Keratinocyte (primary cell): ENCODE measurements at regions not wholly inside any gene's neighbourhood (a gene's known extent, or its start where the extent isn't known, plus 50 kb on each side); places are given as distances from the start of the nearest gene placed in this dataset.

ENCODE experiments used
- DNase-seq: peaks from one replicate; pipeline ENCODE4 v3.0.0-alpha.2; 2011; ENCODE audit warnings: low read depth, missing footprints, low spot score
- FAIRE-seq: peaks from 2 replicates; lab custom pipeline; 2011; peaks lifted over from hg19 to GRCh38; lab: Jason Lieb, UNC
- H2AFZ ChIP-seq: 2 replicates; pipeline ENCODE4 v1.6.0; 2012; ENCODE audit warnings: low read length, control low read depth, inconsistent platforms; ENCODE audit not compliant: control insufficient read depth
- H3K27ac ChIP-seq: 2 replicates; pipeline ENCODE4 v1.5.1; 2011; ENCODE audit warnings: low read length; ENCODE audit not compliant: control insufficient read depth, insufficient read depth
- H3K27me3 ChIP-seq: 3 replicates; pipeline ENCODE4 v1.6.0; 2011; ENCODE audit warnings: low read length; ENCODE audit not compliant: control insufficient read depth, insufficient read depth; ENCODE audit errors: extremely low read depth
- H3K36me3 ChIP-seq, 2 experiments: 2 replicates in 1 of 2; 3 replicates in 1 of 2; pipeline ENCODE4 v1.5.1; 2011; ENCODE audit warnings: low read length in 2 of 2, mild to moderate bottlenecking in 1 of 2; ENCODE audit not compliant: control insufficient read depth in 2 of 2, insufficient read depth in 2 of 2; ENCODE audit errors: extremely low read depth in 1 of 2
- H3K4me1 ChIP-seq: 3 replicates; pipeline ENCODE4 v1.5.1; 2011; ENCODE audit warnings: low read length; ENCODE audit not compliant: control insufficient read depth, insufficient read depth; ENCODE audit errors: extremely low read depth
- H3K4me2 ChIP-seq: 3 replicates; pipeline ENCODE4 v1.6.0; 2011; ENCODE audit warnings: low read depth, low read length; ENCODE audit not compliant: control insufficient read depth, insufficient read depth; ENCODE audit errors: extremely low read depth
- H3K4me3 ChIP-seq, 3 experiments: fragments of 200-600 bp in 1 of 3; sonication (generic) in 1 of 3; 2 replicates in 2 of 3; 3 replicates in 1 of 3; pipeline ENCODE4 v1.5.1; 2011 to 2016; ENCODE audit warnings: low read length in 3 of 3, mild to moderate bottlenecking in 3 of 3, control low read depth in 2 of 3, inconsistent platforms in 1 of 3, low read depth in 1 of 3, mixed read lengths in 1 of 3, mixed run types in 1 of 3, moderate library complexity in 1 of 3; ENCODE audit not compliant: control insufficient read depth in 2 of 3, insufficient read depth in 2 of 3; ENCODE audit errors: extremely low read depth in 1 of 3
- H3K79me2 ChIP-seq: 2 replicates; pipeline ENCODE4 v1.6.0; 2012; ENCODE audit warnings: low read length; ENCODE audit not compliant: control insufficient read depth, insufficient read depth
- H3K9ac ChIP-seq: 3 replicates; pipeline ENCODE4 v1.6.0; 2011; ENCODE audit warnings: low read length; ENCODE audit not compliant: control insufficient read depth, insufficient read depth; ENCODE audit errors: extremely low read depth
- H3K9me1 ChIP-seq: 3 replicates; pipeline ENCODE4 v1.6.0; 2011; ENCODE audit warnings: low read length; ENCODE audit not compliant: control insufficient read depth, insufficient read depth; ENCODE audit errors: extremely low read depth
- H3K9me3 ChIP-seq: 2 replicates; pipeline ENCODE4 v1.5.1; 2012; ENCODE audit warnings: low read depth, low read length; ENCODE audit not compliant: control insufficient read depth
- H4K20me1 ChIP-seq: 3 replicates; pipeline ENCODE4 v1.6.0; 2011; ENCODE audit warnings: low read length; ENCODE audit not compliant: control insufficient read depth, insufficient read depth; ENCODE audit errors: extremely low read depth
- CTCF ChIP-seq, 3 experiments: IDR thresholded peaks in 1 of 3; conservative IDR thresholded peaks in 1 of 3; optimal IDR thresholded peaks in 1 of 3; 2 replicates in 2 of 3; 3 replicates in 1 of 3; pipeline versions ENCODE3 to v1.5.1; 2011; ENCODE audit warnings: low read length in 3 of 3, mild to moderate bottlenecking in 3 of 3, moderate library complexity in 2 of 3, control low read depth in 1 of 3, inconsistent platforms in 1 of 3; ENCODE audit not compliant: insufficient read depth in 2 of 3; ENCODE audit errors: extremely low read depth in 1 of 3
- EZH2 ChIP-seq: IDR thresholded peaks from one replicate; pipeline ENCODE4 v1.6.1; 2012; ENCODE audit warnings: inconsistent platforms, mild to moderate bottlenecking, low read length, moderate library complexity
- dilution Hi-C: fragments of 300-500 bp; cut with MboI; formaldehyde crosslinking; loops from one replicate; pipeline ENCODE4 v1.7.0; 2020; ENCODE audit warnings: low sequenced_read_pairs; ENCODE audit not compliant: extremely low pct_ligation_motif_present

- TF ChIP-seq EZH2 (no peak), CTCF (optimal IDR thresholded peaks at IDR 0.05 in 1 of 3, IDR thresholded peaks at IDR 0.05 in 1 of 3, conservative IDR thresholded peaks at IDR 0.05 in 1 of 3; ENCODE audit: extremely low read depth in 1 of 3, insufficient read depth in 2 of 3, low read length in 3 of 3) (no peak)
- Histone ChIP-seq H3K9me3 (peaks cover 2% of the 10 kb centered on the region), H3K4me2 (no peak overlapping the region), H3K9ac (no peak overlapping the region), H3K4me1 (peaks cover 39% of the 10 kb centered on the region), H4K20me1 (no peaks in the 10 kb centered on the region), H3K36me3 (no peaks in the 10 kb centered on the region), H2AFZ (no peak overlapping the region), H3K9me1 (no peaks in the 10 kb centered on the region), H3K27me3 (no peaks in the 10 kb centered on the region), H3K79me2 (no peaks in the 10 kb centered on the region), H3K4me3 (no peak overlapping the region), H3K27ac (no peak overlapping the region)
- FAIRE-seq (no peak), DNase-seq (no peak)
- dilution Hi-C loops: no loop called here
Measured at GRCh38 chr11:69355346-69355940, 61.5 kb downstream of the MYEOV start.

GRCh38 chr11:69355959-69356702, 62.2 kb downstream of the MYEOV start:
- Histone ChIP-seq H3K9me1 (no peaks in the 10 kb centered on the region), H3K27ac (no peak overlapping the region), H3K4me2 (no peak overlapping the region), H4K20me1 (no peaks in the 10 kb centered on the region), H3K9me3 (peaks cover 2% of the 10 kb centered on the region), H3K4me1 (peaks cover 34% of the 10 kb centered on the region), H3K9ac (no peak overlapping the region), H3K27me3 (no peaks in the 10 kb centered on the region), H3K79me2 (no peaks in the 10 kb centered on the region), H3K4me3 (no peak overlapping the region), H3K36me3 (no peaks in the 10 kb centered on the region), H2AFZ (no peak overlapping the region)
- TF ChIP-seq EZH2: no peak
- no peak for TF ChIP-seq CTCF (optimal IDR thresholded peaks at IDR 0.05 in 1 of 3, IDR thresholded peaks at IDR 0.05 in 1 of 3, conservative IDR thresholded peaks at IDR 0.05 in 1 of 3; ENCODE audit: extremely low read depth in 1 of 3, insufficient read depth in 2 of 3, low read length in 3 of 3)
- dilution Hi-C loops: no loop called here
- no peak for DNase-seq
- no peak for FAIRE-seq
